ENCODE measurements at regions not wholly inside any gene's neighbourhood (a gene's known extent, or its start where the extent isn't known, plus 50 kb on each side); places are given as distances from the start of the nearest gene placed in this dataset.

- TF ChIP-seq RAD21 (conservative IDR thresholded peaks at IDR 0.05) = no peak
- TF ChIP-seq TAF1 (IDR thresholded peaks at IDR 0.05; ENCODE audit: low read depth) = no peak
- no peak for TF ChIP-seq SMC3 (conservative IDR thresholded peaks at IDR 0.05; ENCODE audit: poor library complexity)
- TF ChIP-seq EP300 (conservative IDR thresholded peaks at IDR 0.05; ENCODE audit: poor library complexity, severe bottlenecking) = no peak
- TF ChIP-seq MXI1 (conservative IDR thresholded peaks at IDR 0.05; ENCODE audit: poor library complexity, severe bottlenecking) = no peak
- TF ChIP-seq, protein P1, sequence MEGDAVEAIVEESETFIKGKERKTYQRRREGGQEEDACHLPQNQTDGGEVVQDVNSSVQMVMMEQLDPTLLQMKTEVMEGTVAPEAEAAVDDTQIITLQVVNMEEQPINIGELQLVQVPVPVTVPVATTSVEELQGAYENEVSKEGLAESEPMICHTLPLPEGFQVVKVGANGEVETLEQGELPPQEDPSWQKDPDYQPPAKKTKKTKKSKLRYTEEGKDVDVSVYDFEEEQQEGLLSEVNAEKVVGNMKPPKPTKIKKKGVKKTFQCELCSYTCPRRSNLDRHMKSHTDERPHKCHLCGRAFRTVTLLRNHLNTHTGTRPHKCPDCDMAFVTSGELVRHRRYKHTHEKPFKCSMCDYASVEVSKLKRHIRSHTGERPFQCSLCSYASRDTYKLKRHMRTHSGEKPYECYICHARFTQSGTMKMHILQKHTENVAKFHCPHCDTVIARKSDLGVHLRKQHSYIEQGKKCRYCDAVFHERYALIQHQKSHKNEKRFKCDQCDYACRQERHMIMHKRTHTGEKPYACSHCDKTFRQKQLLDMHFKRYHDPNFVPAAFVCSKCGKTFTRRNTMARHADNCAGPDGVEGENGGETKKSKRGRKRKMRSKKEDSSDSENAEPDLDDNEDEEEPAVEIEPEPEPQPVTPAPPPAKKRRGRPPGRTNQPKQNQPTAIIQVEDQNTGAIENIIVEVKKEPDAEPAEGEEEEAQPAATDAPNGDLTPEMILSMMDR (IDR thresholded peaks at IDR 0.05; ENCODE audit: poor library complexity, severe bottlenecking) = no peak
- TF ChIP-seq EZH2 (IDR thresholded peaks at IDR 0.05; ENCODE audit: borderline replicate concordance, insufficient read depth, low read length, poor library complexity, severe bottlenecking) = no peak
- no peak for TF ChIP-seq POLR2AphosphoS5 (IDR thresholded peaks at IDR 0.05)
- TF ChIP-seq, protein P2, sequence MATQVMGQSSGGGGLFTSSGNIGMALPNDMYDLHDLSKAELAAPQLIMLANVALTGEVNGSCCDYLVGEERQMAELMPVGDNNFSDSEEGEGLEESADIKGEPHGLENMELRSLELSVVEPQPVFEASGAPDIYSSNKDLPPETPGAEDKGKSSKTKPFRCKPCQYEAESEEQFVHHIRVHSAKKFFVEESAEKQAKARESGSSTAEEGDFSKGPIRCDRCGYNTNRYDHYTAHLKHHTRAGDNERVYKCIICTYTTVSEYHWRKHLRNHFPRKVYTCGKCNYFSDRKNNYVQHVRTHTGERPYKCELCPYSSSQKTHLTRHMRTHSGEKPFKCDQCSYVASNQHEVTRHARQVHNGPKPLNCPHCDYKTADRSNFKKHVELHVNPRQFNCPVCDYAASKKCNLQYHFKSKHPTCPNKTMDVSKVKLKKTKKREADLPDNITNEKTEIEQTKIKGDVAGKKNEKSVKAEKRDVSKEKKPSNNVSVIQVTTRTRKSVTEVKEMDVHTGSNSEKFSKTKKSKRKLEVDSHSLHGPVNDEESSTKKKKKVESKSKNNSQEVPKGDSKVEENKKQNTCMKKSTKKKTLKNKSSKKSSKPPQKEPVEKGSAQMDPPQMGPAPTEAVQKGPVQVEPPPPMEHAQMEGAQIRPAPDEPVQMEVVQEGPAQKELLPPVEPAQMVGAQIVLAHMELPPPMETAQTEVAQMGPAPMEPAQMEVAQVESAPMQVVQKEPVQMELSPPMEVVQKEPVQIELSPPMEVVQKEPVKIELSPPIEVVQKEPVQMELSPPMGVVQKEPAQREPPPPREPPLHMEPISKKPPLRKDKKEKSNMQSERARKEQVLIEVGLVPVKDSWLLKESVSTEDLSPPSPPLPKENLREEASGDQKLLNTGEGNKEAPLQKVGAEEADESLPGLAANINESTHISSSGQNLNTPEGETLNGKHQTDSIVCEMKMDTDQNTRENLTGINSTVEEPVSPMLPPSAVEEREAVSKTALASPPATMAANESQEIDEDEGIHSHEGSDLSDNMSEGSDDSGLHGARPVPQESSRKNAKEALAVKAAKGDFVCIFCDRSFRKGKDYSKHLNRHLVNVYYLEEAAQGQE (IDR thresholded peaks at IDR 0.05; ENCODE audit: borderline replicate concordance) = no peak
- H2AFZ ChIP-seq (ENCODE audit: low read depth, low read length) = no peak overlapping the region
- H4K20me1 ChIP-seq (ENCODE audit: insufficient read depth) = no peaks in the 10 kb centered on the region
- H3F3A ChIP-seq (ENCODE audit: insufficient read depth, low read length, poor library complexity, severe bottlenecking) = no peaks in the 10 kb centered on the region
- H3K9me3 ChIP-seq (ENCODE audit: low read length) = no peaks in the 10 kb centered on the region
- H3K36me3 ChIP-seq (ENCODE audit: insufficient read depth, low read length) = no peaks in the 10 kb centered on the region
- H3K4me2 ChIP-seq (ENCODE audit: low read length) = no peak overlapping the region
- no peak overlapping the region for H3K27ac ChIP-seq (ENCODE audit: low read length)
- no peaks in the 10 kb centered on the region for H3K27me3 ChIP-seq (ENCODE audit: insufficient read depth, low read depth, low read length)
- no peak overlapping the region for H3K4me3 ChIP-seq (ENCODE audit: low read length)
- H3K79me2 ChIP-seq (replicated peaks; ENCODE audit: insufficient read depth, low read length) = no peaks in the 10 kb centered on the region
- H3K9ac ChIP-seq (ENCODE audit: low read length) = no peak overlapping the region
- no peaks in the 10 kb centered on the region for H3K9me2 ChIP-seq (ENCODE audit: insufficient read depth, low read length)
Observed at GRCh38 chr1:114206392-114206791, 52.7 kb upstream of the SYT6 start.

- no peak overlapping the region for H3K4me3 ChIP-seq (ENCODE audit: low read length)
- no peaks in the 10 kb centered on the region for H3F3A ChIP-seq (ENCODE audit: insufficient read depth, low read length, poor library complexity, severe bottlenecking)
- no peak overlapping the region for H3K4me2 ChIP-seq (ENCODE audit: low read length)
- peak overlapping the region; percentile 53 for H3K27ac ChIP-seq (ENCODE audit: low read length)
- no peaks in the 10 kb centered on the region for H3K9me3 ChIP-seq (ENCODE audit: low read length)
- no peaks in the 10 kb centered on the region for H4K20me1 ChIP-seq (ENCODE audit: insufficient read depth)
- TF ChIP-seq, protein P2 (IDR thresholded peaks at IDR 0.05; ENCODE audit: borderline replicate concordance) = peak; percentile 92
- peak; percentile 22 for TF ChIP-seq POLR2AphosphoS5 (IDR thresholded peaks at IDR 0.05)
- TF ChIP-seq TAF1 (IDR thresholded peaks at IDR 0.05; ENCODE audit: low read depth) = no peak
- no peaks in the 10 kb centered on the region for H3K27me3 ChIP-seq (ENCODE audit: insufficient read depth, low read depth, low read length)
- H3K79me2 ChIP-seq (replicated peaks; ENCODE audit: insufficient read depth, low read length) = no peaks in the 10 kb centered on the region
- H3K9ac ChIP-seq (ENCODE audit: low read length) = peak overlapping the region; percentile 38
- no peaks in the 10 kb centered on the region for H3K36me3 ChIP-seq (ENCODE audit: insufficient read depth, low read length)
- no peaks in the 10 kb centered on the region for H3K9me2 ChIP-seq (ENCODE audit: insufficient read depth, low read length)
- H2AFZ ChIP-seq (ENCODE audit: low read depth, low read length) = peak overlapping the region; percentile 25
Observed at GRCh38 chr1:114203595-114204128, 50.0 kb upstream of the SYT6 start.

Small RNAs in the stretch of these regions (small RNA-seq; reads per million reads assigned to genes)
- 0 reads per million in 3 experiments for gene MRPL57P1
